ENCODE measurements at regions not wholly inside any gene's neighbourhood (a gene's known extent, or its start where the extent isn't known, plus 50 kb on each side); places are given as distances from the start of the nearest gene placed in this dataset.
"Not testable (repeated sequence)": the region's sequence is repeated elsewhere in the genome, so short reads cannot be mapped to it uniquely, and the experiment has no call there.

DNA sequence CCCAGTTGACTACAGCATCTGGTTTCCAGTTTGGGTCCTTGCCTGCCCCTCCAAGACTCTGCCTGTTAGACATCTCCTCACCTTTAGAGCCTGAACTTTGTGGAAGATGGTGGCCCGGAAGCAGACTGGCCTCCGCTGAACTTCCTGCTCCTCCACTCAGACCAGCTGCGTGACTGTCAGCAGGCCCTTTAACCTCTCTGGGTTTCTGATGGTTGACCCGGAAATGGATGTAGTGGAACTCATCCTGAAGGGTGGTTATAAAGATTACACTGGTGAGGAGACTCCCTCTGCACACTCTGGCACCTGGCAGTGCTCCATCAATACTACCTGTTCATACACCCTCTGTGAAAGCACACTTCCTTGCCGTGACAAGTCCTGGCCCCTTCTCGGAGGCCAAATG lies 151.9 kb upstream of the TLE3 start:
- DNase-seq (ENCODE audit: low read depth, low spot score): no peak

DNA sequence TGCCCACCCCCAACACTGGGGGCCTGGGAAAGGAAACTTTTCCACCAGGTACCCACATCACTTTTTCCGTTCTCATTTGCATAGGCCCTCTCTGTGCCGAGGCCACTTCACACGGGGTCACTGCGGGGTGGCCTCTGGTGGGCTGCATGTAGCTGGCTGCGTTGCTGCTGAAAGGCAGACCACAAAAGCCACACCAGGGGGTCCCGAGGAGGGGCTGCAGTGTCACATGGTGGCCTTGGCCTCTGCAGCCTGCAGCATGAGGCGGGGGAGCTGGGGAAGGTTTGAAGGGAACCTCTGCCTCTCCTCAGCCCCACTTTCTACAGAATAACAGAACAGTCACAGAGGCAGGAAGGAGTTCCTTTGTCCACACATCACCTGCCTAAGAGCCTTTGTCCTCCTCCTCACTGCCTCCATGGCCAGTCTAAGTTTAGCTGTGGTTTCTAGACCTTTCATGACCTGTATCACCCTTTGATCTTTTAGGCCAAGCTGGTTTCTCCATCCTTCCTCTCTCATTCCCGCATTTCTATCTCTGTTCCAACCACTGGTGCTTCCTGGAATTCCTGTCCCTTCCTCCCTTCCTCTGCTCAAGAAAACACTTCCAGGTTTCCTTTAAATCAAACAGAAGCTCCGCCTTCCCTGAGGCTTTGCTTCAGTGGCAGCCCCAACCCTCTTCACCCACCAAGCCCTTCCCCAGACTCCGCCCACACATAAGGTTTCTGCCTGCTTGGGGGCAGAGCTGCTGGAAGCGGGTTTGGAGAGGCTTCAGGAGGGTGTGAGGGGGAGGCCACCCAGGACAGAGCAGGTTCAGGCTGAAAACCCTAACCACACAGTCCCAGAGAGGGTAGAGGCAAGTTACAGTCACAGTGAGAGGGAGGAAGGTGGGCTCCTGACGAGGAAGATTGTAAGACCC lies 150.7 kb upstream of the TLE3 start:
- DNase-seq (ENCODE audit: low read depth, low spot score): no peak

DNA sequence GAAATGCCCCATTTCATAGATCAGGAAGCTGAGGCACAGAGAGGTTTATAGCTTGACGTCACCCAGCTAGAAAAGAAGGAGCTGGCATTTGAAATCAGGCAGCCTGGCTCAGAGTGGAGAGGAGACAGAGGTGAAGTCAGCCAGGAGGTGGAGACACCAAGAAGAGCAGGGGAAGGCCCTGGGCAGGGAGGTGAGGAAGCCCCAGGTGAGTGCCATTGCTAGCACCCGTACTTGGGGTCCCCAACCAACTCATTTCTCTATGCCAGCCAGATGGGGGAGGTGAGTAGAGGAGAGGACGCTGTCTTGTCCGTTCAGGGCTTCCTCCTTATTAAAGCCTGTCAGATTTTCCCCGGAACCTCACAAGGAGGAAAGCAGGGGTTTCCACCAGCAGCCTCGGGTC lies 149.6 kb upstream of the TLE3 start:
- DNase-seq (ENCODE audit: low read depth, low spot score): no peak

DNA sequence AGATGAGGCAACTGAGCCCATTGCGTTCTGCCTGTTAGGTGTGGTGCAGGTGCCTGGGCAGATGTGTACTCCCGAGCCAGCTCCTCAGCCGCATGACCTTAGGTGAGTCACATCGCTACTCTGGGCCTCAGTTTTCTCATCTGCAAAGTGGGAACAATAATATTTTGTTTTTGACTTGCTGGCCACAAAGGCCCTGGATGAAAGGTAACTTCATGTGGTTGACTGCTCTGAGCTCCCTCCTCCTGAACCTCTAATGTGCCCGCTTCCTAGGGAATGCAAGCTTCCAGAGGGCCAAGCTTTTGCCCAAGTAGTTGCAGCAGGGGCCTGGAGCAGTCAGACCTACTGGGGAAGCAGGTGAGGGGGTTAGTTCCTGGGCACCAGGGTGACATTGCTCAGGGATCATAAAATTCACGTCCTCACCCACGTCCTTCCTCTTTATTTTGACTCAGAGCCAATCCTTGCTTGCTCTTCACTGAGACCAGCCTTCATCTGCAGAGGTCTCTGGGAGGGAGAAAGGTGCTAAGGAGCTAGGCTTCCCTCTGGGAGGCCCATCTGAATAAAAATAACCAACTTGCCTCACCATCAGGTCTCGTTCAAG lies 149.0 kb upstream of the TLE3 start:
- no peak for DNase-seq (ENCODE audit: low read depth, low spot score)

DNA sequence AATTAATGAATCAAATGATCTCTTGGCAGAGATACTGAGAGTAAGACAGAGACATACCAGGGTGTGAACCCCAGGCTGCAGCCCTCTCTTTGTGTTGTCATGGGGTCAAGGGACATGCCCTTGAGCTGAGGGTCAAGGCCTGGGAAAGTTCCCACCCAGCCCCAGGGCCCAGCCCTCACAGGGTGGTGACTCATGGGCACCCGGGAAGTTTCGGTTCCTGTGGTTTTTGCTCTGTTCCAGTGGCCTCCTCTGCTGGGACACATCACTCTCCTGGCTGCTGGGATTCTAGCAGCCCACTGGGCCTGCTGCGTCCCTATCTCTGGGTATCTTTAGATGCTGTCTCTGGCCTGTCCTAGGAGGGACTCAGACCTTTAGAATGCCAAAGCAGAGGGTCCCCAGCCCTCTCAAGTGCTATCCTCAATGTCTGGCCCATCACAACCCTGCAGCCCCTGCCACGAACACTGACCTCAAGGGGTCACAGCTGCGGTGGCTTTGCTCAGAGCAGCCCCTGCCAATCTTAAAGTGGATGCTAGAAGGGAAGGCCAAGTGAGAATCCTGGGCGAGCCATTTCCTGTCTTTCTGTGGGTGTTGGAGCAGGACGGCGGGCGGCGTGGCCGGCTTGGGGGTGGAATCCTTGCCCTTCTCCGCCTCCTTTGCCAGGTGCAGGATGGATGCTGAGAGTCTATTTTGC lies 148.4 kb upstream of the TLE3 start:
- no peak for DNase-seq (ENCODE audit: low read depth, low spot score)

DNA sequence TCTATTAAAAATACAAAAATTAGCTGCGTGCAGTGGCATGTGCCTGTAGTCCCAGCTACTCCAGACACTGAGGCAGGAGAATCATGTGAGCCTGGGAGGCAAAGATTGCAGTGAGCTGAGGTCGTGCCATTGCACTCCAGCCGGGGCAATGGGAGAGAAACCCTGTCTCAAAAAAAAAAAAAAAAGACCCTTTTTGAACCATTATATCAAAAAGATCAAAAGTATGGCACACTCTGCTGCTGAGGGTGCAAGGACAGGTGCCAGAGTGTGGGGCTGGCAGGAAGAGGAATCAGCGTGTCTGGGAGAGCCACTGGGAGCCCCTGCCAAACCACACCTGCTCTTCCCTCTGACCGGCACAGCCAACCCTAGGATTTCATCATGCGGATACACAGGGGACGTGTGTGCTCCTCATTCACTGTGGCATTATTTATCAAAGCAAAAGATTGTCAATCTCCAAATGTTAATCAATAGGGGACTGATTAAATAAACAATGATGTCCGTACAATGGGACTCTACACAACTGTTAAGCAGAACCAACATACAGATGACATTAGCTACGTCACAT lies 147.3 kb upstream of the TLE3 start:
- no peak for DNase-seq (ENCODE audit: low read depth, low spot score)

DNA sequence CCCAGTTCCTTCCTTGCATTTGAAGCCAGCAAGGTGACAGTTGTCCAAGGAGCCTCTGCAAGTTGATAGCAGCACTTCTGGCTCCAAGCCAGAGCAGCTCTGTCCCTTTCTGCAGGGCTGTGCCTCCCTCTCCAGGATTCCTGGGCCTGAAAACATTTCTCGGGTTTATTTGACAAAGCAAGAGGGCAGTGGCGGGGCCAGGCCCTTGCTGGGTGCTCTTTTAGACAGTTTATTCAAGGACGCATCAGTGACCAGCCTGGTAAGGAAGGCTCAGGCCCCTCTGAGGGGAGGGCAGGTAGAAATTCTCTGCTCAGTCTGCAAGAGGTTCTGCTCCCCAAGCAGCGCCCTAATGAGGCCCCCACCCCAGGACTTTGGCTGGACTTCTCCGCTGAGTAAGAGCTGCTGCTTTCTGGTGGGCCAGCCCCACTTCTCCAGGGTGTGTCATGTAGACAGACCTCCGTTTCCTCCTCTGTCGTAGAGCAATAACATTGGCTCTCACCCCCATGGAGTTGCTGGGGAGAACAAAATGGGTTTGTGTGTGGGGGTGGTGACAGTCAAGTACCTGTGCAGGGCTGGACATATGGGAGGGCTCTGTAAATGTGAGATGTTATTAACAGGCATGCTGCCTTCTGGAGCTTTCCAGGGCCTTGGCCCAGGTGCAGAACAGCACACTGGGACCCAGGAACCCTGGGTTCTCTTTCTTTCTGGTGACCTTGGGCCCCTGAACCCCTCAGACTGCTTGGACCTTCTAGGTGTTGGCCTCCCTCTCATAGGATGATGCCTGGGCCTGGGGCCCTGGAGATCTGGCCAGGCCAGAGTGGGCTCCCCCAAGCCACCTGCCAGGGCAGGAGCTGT lies 146.2 kb upstream of the TLE3 start:
- DNase-seq (ENCODE audit: low read depth, low spot score): no peak

DNA sequence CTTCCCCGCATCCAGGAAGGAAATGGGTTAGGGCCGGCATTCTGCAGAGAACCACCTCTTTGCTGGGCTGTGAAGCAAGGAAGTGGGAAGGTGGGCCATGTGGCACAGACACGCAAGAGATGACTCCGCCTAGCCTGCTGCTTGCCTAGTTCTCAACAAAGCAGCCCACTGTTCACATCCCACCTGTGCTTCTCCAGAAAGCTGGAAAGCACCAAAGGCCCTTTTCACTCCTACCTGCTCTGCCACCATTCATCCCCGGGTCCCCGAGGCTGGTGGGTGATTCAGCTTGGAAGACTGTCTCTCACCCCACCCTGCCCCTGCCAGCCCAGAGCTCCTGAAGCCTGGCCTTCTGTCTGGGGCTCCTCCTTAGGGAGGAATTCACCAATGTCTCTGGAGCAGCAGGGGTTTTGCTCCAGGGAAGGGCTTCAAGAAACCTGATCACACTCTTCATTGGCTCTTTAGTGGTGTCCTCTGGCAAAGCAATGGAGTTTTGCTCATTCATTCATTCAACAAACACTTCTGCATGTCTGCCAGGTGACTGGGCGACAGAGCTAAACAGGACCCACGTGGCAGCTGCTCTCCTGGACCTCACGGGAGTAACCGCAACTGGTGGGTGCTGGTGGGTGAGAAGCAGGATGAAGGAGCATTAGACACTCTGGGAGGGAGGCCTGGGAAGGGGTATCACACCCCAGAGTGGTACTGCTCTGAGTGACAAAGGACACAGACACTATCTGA lies 145.4 kb upstream of the TLE3 start:
- DNase-seq (ENCODE audit: low read depth, low spot score): no peak

DNA sequence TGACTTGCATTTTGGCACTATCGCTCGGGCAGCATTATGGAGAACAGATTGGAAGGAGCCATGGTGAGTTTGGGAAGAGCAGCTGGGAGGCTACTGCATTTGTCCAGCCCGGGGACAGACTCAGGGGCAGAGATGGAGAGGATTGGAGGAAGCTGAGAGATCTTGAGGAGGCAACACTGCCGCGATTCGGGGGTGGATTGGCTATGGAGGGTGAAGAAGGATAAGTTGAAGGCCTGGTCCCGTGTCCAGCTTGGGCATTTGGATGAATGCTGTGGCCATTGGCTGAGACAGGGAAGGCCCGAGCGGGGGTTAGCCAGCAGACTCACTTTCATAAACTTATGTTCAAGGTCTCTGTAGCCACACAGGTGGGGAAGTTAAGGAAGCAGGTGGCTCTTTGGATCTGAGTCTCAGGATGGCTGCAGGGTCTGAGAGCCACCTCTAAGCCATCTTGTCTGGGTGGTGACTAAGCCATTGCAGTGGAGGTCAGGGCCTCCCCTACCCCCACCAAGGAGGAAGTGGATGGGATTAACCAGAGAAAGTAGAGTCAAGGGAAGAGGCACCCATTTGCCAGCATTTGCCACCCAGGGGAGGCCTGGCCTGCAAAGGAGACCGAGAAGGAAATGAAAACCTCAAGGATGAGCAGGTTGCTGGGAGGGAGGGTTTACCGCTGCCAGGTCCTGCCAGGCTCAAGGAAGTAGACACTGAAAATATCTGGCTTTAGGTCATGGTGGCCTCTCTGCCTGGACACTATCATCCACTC lies 144.0 kb upstream of the TLE3 start:
- no peak for DNase-seq (ENCODE audit: low read depth, low spot score)

DNA sequence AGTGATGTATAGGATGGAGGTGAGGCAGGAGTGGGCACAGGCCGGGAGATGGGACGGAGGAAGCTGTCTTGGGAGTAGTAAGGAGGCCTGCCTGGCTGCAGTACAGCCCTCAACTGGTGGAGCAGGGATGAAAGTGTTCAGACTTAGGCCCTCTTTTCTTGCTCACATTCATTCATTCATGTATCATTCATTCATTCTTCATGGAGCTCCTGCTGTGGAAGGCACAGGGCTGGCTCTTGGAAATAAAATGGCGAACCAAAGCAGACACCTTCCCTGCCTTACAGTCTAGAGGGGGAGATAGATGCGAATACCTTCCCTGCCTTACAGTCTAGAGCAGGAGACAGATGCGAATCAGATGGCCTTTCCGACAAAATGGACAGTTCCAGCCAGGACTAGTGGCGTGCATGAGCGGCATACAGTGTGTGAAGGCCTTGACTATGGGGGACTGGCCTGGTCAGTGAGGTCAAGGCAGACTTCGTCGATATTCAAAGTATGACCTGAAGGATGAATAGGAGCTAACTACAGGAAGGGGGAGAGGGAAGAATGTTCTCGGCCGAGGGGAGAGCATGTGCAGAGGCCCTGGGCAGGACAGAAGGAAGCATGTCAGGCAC lies 143.2 kb upstream of the TLE3 start:
- DNase-seq (ENCODE audit: low read depth, low spot score): no peak

DNA sequence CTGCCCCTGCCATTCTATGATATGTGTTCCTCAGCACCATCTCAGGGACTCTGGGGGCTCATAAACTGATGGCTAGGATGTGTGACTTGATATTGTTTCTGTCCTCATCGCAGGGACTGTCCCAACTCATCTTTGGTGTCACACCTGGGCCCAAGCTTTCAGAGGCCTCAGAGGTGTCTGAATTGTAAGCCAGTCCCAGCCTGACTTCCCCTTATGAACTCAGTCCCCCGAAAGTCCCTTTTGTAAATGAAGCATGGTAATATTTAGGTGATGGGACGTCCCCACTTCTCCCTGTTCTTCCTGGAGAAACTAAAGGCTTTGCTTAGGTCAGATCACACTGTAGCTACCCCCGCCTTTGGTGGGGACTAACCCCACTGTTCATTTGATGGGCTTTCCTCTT lies 142.4 kb upstream of the TLE3 start:
- DNase-seq (ENCODE audit: low read depth, low spot score): no peak

DNA sequence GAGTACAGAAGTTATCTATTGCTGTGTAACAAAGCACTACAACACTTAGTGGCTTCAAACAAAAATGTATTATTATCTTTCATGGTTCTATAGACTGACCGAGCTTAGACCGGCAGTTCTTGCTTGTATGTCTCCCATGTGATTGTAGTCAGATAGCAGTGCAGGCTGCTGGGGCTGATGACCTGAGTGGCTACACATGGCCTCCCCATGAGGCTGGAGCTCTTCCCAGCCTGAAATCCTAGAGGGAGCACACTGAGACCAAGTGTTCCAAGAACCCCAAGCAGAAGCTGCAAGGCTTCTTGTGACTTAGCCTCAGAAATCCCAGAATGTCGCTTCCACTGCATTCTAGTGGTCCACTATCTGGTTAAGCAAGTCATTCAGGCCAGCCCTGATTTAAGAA lies 141.2 kb upstream of the TLE3 start:
- no peak for DNase-seq (ENCODE audit: low read depth, low spot score)

DNA sequence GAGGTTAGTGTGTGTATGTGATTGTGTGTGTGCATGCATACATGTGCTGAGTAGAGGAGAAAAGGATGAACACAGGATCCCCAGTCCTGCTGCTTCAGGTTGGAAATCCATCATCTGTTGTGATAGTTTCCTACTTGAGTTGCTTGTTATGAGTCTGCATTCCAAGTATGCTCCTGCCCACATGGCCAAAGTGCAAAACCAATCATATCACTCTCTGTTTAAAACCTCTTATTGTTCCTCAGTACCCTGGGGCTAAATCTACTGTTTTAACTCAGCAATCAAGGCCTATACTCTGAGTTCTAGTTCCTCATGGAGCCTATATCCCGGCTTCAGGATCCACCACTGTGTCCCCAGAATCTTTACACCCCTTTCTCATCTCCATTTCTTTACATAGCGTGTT lies 139.9 kb upstream of the TLE3 start:
- no peak for DNase-seq (ENCODE audit: low read depth, low spot score)

DNA sequence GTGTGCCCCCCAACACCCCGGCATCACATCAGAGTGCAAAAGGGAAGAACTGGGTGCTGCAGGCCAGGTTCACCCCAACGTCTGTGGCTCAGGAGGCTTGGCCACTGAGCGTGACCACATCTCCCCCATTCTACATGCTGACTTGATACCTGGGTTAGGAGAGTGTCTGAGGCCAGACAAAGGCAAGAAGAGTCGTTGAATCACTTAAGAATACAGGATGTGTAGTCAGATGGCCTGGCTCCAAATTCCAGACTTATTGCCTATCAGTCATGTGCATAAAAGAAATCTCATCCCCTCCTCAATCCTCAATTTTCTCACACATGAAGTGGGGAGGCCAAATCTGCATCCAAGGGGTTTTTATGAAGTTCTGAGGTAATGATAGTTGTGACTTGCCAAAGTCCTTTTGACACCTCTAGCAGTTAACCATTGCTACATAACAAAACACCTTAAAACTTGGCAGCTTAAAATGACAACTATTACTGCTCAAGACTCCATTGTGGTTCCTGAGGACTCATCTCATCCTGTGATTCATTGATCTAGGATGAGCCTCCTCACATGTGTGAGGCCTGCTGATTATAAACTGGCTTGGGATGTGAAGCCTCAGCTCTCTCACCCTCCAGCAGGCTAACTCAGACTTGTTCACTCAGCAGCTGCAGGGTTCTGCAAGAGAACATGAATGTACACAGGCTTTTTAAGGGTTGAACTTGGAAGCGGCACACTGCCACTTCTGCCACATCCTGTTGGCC lies 138.8 kb upstream of the TLE3 start:
- no peak for DNase-seq (ENCODE audit: low read depth, low spot score)

DNA sequence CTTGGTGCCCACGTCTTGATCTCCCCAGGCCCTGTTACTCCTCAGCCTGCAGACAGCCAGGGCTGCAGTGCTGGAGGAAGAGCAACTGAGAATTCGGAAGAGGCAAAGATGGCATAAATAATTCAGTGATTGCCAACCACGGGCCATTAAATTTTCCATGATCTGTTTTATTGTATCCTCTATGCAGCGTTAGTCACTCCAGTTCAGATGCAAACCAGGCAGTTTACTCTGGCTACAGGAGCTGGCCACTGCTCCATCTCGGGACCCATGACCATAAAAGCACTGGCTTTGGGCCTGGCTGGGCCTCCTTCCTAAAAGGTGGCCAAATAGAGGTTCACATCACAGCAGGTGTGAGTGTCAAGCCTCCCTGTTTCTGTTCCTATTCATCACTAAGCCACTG lies 137.6 kb upstream of the TLE3 start:
- no peak for DNase-seq (ENCODE audit: low read depth, low spot score)

DNA sequence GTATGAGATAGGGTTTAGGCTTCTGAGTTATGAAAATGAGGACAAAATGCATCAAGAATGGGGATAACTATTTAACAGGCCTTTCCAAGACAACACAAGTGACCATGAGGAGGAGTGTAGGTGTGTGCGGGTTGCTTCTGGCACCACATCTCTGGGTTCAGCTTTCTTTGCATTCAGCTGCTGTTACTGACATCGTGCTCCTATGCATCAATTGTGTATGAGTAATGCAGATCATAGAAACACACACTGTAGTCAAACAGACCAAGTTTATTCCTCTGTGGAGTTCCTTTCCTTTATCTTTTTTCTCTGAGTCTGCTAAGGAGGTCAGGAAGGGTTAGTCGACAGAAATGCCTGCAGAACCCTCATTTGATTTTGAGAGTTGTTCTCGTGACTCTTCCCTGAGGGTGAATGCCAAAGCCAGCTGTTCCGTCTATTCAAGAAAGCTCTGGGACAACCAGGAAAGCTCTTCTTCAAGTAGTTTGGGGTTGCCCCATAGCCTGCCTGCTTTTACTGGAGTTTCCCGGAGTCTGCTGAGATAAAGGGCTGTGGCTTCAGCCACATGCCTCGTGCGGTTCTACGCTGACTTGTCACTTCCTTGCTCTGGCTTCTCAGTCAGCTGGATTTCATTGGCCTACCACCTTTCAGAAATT lies 136.7 kb upstream of the TLE3 start:
- DNase-seq (ENCODE audit: low read depth, low spot score): no peak

DNA sequence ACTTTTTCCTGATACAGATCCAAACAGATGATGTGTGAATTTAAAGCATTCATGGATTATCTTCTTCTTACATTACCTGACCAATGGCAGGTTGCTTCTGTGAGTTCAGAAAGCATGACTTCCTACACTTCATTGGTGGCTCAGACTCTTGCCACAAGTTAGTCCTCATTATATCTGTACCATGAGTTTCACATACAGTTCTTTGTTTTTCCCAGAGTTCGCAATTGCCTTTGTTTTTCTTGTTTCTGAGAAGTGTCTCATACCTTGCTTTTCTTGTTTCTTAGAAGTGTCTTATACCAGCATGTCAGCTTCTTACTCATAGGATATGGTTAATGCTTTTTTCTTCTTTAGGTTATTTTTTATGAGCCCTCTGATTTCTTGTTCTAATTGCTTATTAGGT lies 133.8 kb upstream of the TLE3 start:
- DNase-seq (ENCODE audit: low read depth, low spot score): no peak

DNA sequence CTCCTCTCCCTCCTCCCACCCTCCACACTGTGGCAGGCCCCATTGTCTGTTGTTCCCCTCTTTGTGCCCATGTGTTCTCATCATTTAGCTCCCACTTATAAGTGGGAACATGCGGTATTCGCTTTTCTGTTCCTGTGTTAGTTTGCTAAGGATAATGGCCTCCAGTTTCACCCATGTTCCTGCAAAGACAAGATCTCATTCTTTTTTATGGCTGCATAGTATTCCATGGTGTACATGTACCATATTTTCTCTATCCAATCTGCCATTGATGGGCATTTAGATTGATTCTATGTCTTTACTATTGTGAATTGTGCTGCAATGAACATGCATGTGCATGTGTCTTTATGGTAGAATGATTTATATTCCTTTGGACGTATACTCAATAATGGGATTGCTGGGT lies 130.2 kb upstream of the TLE3 start:
- DNase-seq (ENCODE audit: low read depth, low spot score): not testable (repeated sequence)
